ENCODE measurements at regions not wholly inside any gene's neighbourhood (a gene's known extent, or its start where the extent isn't known, plus 50 kb on each side); places are given as distances from the start of the nearest gene placed in this dataset.
A peak's percentile ranks its signal among the peaks of the same experiment; 100 is the strongest.

DNA sequence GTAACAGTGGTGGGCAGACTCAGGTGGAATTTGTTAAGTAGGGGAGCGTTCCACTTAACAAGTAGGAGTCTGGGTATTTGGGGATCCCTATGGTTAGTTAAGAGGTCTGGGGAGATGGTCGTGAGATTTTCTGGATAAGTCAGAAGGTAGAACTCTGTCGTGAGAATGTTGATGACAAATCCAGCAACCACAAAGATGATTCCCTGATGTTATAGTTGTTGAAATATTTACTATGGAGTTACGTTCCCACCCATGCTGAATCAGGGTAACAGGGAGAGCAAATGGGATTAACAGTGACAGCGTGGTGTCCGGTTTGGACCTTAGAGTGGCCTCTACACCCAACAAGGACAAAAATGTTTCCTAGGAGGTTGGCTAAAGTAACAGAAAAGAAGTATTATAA, 110.8 kb downstream of the MFSD1 start:
- no peaks in the 10 kb centered on the region for H3K9me3 ChIP-seq (ENCODE audit: low read depth)
- DNase-seq (ENCODE audit: low spot score) = no peak
- H3K27ac ChIP-seq = no peak overlapping the region
- no peaks in the 10 kb centered on the region for H3K36me3 ChIP-seq (replicated peaks; ENCODE audit: insufficient read depth, low read depth)
- H3K4me3 ChIP-seq = no peak overlapping the region
- no peaks in the 10 kb centered on the region for H3K27me3 ChIP-seq
- no peak overlapping the region for H2AFZ ChIP-seq
- no peaks in the 10 kb centered on the region for H3K79me2 ChIP-seq
- TF ChIP-seq EZH2 (IDR thresholded peaks at IDR 0.05; ENCODE audit: borderline replicate concordance) (no peak), EZH2phosphoT487 (IDR thresholded peaks at IDR 0.05; ENCODE audit: low read depth, severe bottlenecking, unreplicated experiment) (no peak)
- TF ChIP-seq, protein P1, sequence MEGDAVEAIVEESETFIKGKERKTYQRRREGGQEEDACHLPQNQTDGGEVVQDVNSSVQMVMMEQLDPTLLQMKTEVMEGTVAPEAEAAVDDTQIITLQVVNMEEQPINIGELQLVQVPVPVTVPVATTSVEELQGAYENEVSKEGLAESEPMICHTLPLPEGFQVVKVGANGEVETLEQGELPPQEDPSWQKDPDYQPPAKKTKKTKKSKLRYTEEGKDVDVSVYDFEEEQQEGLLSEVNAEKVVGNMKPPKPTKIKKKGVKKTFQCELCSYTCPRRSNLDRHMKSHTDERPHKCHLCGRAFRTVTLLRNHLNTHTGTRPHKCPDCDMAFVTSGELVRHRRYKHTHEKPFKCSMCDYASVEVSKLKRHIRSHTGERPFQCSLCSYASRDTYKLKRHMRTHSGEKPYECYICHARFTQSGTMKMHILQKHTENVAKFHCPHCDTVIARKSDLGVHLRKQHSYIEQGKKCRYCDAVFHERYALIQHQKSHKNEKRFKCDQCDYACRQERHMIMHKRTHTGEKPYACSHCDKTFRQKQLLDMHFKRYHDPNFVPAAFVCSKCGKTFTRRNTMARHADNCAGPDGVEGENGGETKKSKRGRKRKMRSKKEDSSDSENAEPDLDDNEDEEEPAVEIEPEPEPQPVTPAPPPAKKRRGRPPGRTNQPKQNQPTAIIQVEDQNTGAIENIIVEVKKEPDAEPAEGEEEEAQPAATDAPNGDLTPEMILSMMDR (IDR thresholded peaks at IDR 0.05; ENCODE audit: poor library complexity) = no peak
- H3K4me1 ChIP-seq (ENCODE audit: insufficient read depth) = no peaks in the 10 kb centered on the region
- H3K4me2 ChIP-seq = no peak overlapping the region
- WGBS (ENCODE audit: low lambda C conversion rate, missing lambda C conversion rate) = 89% methylated on average over 6 of the region's 6 CpGs
- no peaks in the 10 kb centered on the region for H4K20me1 ChIP-seq (ENCODE audit: insufficient read depth, poor library complexity, severe bottlenecking)
- no peaks in the 10 kb centered on the region for H3K9me2 ChIP-seq (replicated peaks; ENCODE audit: insufficient read depth)

DNA sequence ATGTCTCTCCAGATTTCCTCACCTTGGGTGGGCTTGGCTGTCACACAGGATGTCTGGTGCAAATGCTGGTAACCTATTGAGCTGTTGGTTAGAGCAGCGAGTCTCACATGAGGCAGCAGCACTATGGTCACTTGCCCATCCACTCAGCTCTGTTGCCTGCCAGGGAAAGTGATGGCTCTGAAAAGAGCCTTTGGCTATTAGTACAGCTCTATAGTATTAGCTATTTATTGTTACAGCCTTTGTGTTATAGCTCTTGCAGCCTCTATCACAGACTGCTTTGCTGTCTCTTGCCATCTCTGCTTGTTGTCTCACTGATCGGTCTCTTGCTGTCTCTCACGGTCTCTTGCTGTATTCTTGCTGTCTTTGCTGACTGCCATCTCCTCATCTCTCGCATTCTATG, 114.3 kb downstream of the MFSD1 start:
- Histone ChIP-seq H3K4me1 (ENCODE audit: insufficient read depth) (no peaks in the 10 kb centered on the region), H3K9me3 (ENCODE audit: low read depth) (no peaks in the 10 kb centered on the region), H3K9me2 (replicated peaks; ENCODE audit: insufficient read depth) (no peaks in the 10 kb centered on the region), H2AFZ (no peak overlapping the region), H3K4me3 (no peak overlapping the region), H3K4me2 (no peak overlapping the region), H3K27me3 (no peaks in the 10 kb centered on the region), H3K79me2 (no peaks in the 10 kb centered on the region), H3K27ac (no peak overlapping the region), H3K36me3 (replicated peaks; ENCODE audit: insufficient read depth, low read depth) (no peaks in the 10 kb centered on the region), H4K20me1 (ENCODE audit: insufficient read depth, poor library complexity, severe bottlenecking) (no peaks in the 10 kb centered on the region)
- TF ChIP-seq EZH2phosphoT487 (IDR thresholded peaks at IDR 0.05; ENCODE audit: low read depth, severe bottlenecking, unreplicated experiment) = no peak
- TF ChIP-seq, protein P1 (IDR thresholded peaks at IDR 0.05; ENCODE audit: poor library complexity) = no peak
- DNase-seq (ENCODE audit: low spot score) = no peak
- WGBS (ENCODE audit: low lambda C conversion rate, missing lambda C conversion rate) = 96% methylated on average over 4 of the region's 4 CpGs

DNA sequence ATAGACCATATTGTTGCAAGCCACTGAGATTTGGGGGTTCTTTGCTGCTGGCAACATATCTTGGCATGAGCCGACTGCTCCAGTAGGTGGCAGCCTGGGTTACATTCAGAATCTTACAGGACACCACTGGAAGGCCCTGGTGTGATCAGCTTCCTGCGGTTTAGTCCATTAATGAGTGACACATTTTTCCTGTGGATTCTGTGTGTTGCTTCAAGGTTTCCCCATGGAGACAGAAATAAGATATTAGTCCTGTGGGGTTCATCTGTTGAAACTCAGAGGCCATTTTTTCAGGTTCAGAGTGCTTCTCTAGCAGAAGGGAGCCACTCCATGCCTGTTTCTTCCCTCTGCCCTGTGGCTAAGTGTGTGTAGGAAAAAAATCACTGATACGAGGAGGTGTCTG, 116.2 kb downstream of the MFSD1 start:
- Histone ChIP-seq H3K36me3 (replicated peaks; ENCODE audit: insufficient read depth, low read depth) (no peaks in the 10 kb centered on the region), H3K4me1 (ENCODE audit: insufficient read depth) (no peaks in the 10 kb centered on the region), H2AFZ (no peak overlapping the region), H3K4me2 (no peak overlapping the region), H3K9me2 (replicated peaks; ENCODE audit: insufficient read depth) (no peaks in the 10 kb centered on the region), H3K27me3 (no peaks in the 10 kb centered on the region), H3K27ac (no peak overlapping the region), H3K79me2 (no peaks in the 10 kb centered on the region), H3K9me3 (ENCODE audit: low read depth) (no peaks in the 10 kb centered on the region), H3K4me3 (no peak overlapping the region), H4K20me1 (ENCODE audit: insufficient read depth, poor library complexity, severe bottlenecking) (no peaks in the 10 kb centered on the region)
- peak; percentile 78 for DNase-seq (ENCODE audit: low spot score)
- TF ChIP-seq EZH2phosphoT487 (IDR thresholded peaks at IDR 0.05; ENCODE audit: low read depth, severe bottlenecking, unreplicated experiment) (no peak), EZH2 (IDR thresholded peaks at IDR 0.05; ENCODE audit: borderline replicate concordance) (no peak)
- TF ChIP-seq, protein P1 (IDR thresholded peaks at IDR 0.05; ENCODE audit: poor library complexity) = peak; percentile 71
- 25% methylated on average over 3 of the region's 3 CpGs for WGBS (ENCODE audit: low lambda C conversion rate, missing lambda C conversion rate)

DNA sequence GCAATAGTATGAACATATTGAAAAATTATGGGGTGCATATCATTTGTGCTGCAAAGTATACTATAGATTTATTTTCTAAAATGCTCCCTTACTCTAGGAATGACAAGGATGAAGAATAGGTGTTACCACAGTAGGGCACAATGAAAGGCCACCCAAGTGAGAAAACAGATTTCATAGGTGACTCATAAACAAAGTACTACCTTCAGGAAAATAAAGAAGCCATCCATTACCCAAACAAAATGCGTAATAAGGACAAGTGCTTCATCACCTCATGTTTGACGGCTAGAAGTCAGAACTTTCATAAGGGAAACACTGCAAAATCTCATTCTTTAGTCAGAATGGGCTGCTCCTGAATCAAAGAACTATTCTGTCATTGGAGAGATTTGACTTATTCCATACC, 116.6 kb downstream of the MFSD1 start:
- H3K36me3 ChIP-seq (replicated peaks; ENCODE audit: insufficient read depth, low read depth) = no peaks in the 10 kb centered on the region
- no peaks in the 10 kb centered on the region for H3K79me2 ChIP-seq
- no peak for DNase-seq (ENCODE audit: low spot score)
- H3K27ac ChIP-seq = no peak overlapping the region
- no peaks in the 10 kb centered on the region for H3K27me3 ChIP-seq
- no peaks in the 10 kb centered on the region for H3K9me3 ChIP-seq (ENCODE audit: low read depth)
- 92% methylated on average over 2 of the region's 2 CpGs for WGBS (ENCODE audit: low lambda C conversion rate, missing lambda C conversion rate)
- TF ChIP-seq, protein P1 (IDR thresholded peaks at IDR 0.05; ENCODE audit: poor library complexity) = no peak
- TF ChIP-seq EZH2phosphoT487 (IDR thresholded peaks at IDR 0.05; ENCODE audit: low read depth, severe bottlenecking, unreplicated experiment) (no peak), EZH2 (IDR thresholded peaks at IDR 0.05; ENCODE audit: borderline replicate concordance) (no peak)
- no peaks in the 10 kb centered on the region for H4K20me1 ChIP-seq (ENCODE audit: insufficient read depth, poor library complexity, severe bottlenecking)
- no peaks in the 10 kb centered on the region for H3K9me2 ChIP-seq (replicated peaks; ENCODE audit: insufficient read depth)
- no peak overlapping the region for H3K4me2 ChIP-seq
- no peak overlapping the region for H3K4me3 ChIP-seq
- H3K4me1 ChIP-seq (ENCODE audit: insufficient read depth) = no peaks in the 10 kb centered on the region
- H2AFZ ChIP-seq = no peak overlapping the region

Data from hepatocyte (in vitro differentiated cells).